Right lobe of liver (tissue), 4 donors: ENCODE measurements at regions not wholly inside any gene's neighbourhood (a gene's known extent, or its start where the extent isn't known, plus 50 kb on each side); places are given as distances from the start of the nearest gene placed in this dataset.

Source experiments
- POLR2A ChIP-seq: fragments of 450-650 bp; IDR thresholded peaks from one replicate; pipeline ENCODE4 v1.6.1; 2017; ENCODE audit warnings: antibody characterized with exemption, mild to moderate bottlenecking
- TF ChIP-seq, protein P1 (sequence below), 4 donors: fragments of 200-600 bp in 3 of 4; fragments of 450-650 bp in 1 of 4; IDR thresholded peaks; one replicate each; pipeline versions ENCODE4 v1.5.1 to v1.8.0; 2016 to 2022; ENCODE audit warnings: antibody characterized with exemption in 4 of 4, mild to moderate bottlenecking in 2 of 4
- donor health status: DM: no; HTN: no; CAD: no.
- donor health status: DM: no; HTN: no; CAD: no.
- donor health status: DM: no; HTN: yes; CAD: no.

DNA sequence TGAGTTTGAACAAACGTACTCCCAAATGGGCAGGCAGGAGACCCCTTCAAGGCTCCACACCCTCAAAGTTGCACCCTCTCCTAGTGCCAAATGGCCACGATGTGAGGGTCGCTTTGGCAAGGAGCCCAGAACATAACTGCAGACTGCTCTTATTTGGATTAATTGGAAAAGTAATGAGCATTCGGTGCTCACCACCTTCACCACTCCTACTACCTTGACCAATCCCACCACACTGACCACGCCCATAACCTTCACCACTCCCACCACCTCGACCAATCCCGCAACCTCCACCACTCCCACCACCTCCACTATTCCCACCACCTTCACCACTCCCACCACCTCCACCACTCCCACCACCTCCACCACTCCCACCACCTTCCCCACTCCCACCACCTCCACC is 94.7 kb upstream of the PAX2 start:
- TF ChIP-seq, protein P1, sequence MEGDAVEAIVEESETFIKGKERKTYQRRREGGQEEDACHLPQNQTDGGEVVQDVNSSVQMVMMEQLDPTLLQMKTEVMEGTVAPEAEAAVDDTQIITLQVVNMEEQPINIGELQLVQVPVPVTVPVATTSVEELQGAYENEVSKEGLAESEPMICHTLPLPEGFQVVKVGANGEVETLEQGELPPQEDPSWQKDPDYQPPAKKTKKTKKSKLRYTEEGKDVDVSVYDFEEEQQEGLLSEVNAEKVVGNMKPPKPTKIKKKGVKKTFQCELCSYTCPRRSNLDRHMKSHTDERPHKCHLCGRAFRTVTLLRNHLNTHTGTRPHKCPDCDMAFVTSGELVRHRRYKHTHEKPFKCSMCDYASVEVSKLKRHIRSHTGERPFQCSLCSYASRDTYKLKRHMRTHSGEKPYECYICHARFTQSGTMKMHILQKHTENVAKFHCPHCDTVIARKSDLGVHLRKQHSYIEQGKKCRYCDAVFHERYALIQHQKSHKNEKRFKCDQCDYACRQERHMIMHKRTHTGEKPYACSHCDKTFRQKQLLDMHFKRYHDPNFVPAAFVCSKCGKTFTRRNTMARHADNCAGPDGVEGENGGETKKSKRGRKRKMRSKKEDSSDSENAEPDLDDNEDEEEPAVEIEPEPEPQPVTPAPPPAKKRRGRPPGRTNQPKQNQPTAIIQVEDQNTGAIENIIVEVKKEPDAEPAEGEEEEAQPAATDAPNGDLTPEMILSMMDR (IDR thresholded peaks at IDR 0.05): no peak
- TF ChIP-seq POLR2A: no peak
